ENCODE measurements at regions not wholly inside any gene's neighbourhood (a gene's known extent, or its start where the extent isn't known, plus 50 kb on each side); places are given as distances from the start of the nearest gene placed in this dataset.

GRCh38 chr17:5817475-5818395 is 233.4 kb upstream of the NLRP1 start:
- TF ChIP-seq CTCF (IDR thresholded peaks at IDR 0.05; ENCODE audit: borderline replicate concordance, extremely low read depth, low read length, poor library complexity, severe bottlenecking): no peak
- TF ChIP-seq EZH2 (IDR thresholded peaks at IDR 0.05; ENCODE audit: borderline replicate concordance, low read depth, low read length, severe bottlenecking): no peak
